ENCODE measurements at regions not wholly inside any gene's neighbourhood (a gene's known extent, or its start where the extent isn't known, plus 50 kb on each side); places are given as distances from the start of the nearest gene placed in this dataset.
"Not testable (repeated sequence)": the region's sequence is repeated elsewhere in the genome, so short reads cannot be mapped to it uniquely, and the experiment has no call there.

- TF ChIP-seq POLR2AphosphoS5, POLR2A (IDR thresholded peaks at IDR 0.05; ENCODE audit: low read depth, low read length): not testable (repeated sequence)
Measured at GRCh38 chr3:193923958-193924357, 212.0 kb upstream of the HES1 start.
